ENCODE measurements at regions not wholly inside any gene's neighbourhood (a gene's known extent, or its start where the extent isn't known, plus 50 kb on each side); places are given as distances from the start of the nearest gene placed in this dataset.
"Not testable (repeated sequence)": the region's sequence is repeated elsewhere in the genome, so short reads cannot be mapped to it uniquely, and the experiment has no call there.

- no peaks in the 10 kb centered on the region for H3K9me3 Mint-ChIP-seq
- no peak overlapping the region for H3K27ac Mint-ChIP-seq
- no peaks in the 10 kb centered on the region for H3K27me3 Mint-ChIP-seq (ENCODE audit: low read depth)
- H3K36me3 Mint-ChIP-seq (ENCODE audit: low read depth) = no peaks in the 10 kb centered on the region
- no peak for DNase-seq (ENCODE audit: low spot score)
- no peaks in the 10 kb centered on the region for H3K4me1 Mint-ChIP-seq (ENCODE audit: low read depth)
- intact Hi-C loops (cut with micrococcal nuclease) = no loop called here
- no peak overlapping the region for H3K4me3 Mint-ChIP-seq (ENCODE audit: low read depth)
Measured at GRCh38 chr20:53801609-53802370, 208.2 kb upstream of the ZNF217 start.

GRCh38 chr20:53800883-53801604, 207.4 kb upstream of the ZNF217 start:
- H3K4me3 Mint-ChIP-seq (ENCODE audit: low read depth) = no peak overlapping the region
- H3K36me3 Mint-ChIP-seq (ENCODE audit: low read depth) = no peaks in the 10 kb centered on the region
- no peaks in the 10 kb centered on the region for H3K27me3 Mint-ChIP-seq (ENCODE audit: low read depth)
- no peak overlapping the region for H3K27ac Mint-ChIP-seq
- H3K9me3 Mint-ChIP-seq = no peaks in the 10 kb centered on the region
- intact Hi-C loops (cut with micrococcal nuclease) = no loop called here
- DNase-seq (ENCODE audit: low spot score) = no peak
- H3K4me1 Mint-ChIP-seq (ENCODE audit: low read depth) = no peaks in the 10 kb centered on the region

- Mint-ChIP-seq H3K9me3 (no peaks in the 10 kb centered on the region), H3K4me3 (ENCODE audit: low read depth) (no peak overlapping the region)
Measured at GRCh38 chr20:53800418-53800817, 206.8 kb upstream of the ZNF217 start.

GRCh38 chr20:53797085-53797484, 203.4 kb upstream of the ZNF217 start:
- DNase-seq (ENCODE audit: low spot score) = no peak
- no peaks in the 10 kb centered on the region for H3K4me1 Mint-ChIP-seq (ENCODE audit: low read depth)
- no peak overlapping the region for H3K27ac Mint-ChIP-seq
- no peaks in the 10 kb centered on the region for H3K9me3 Mint-ChIP-seq
- intact Hi-C loops (cut with micrococcal nuclease) = no loop called here
- H3K27me3 Mint-ChIP-seq (ENCODE audit: low read depth) = no peaks in the 10 kb centered on the region
- H3K4me3 Mint-ChIP-seq (ENCODE audit: low read depth) = no peak overlapping the region
- no peaks in the 10 kb centered on the region for H3K36me3 Mint-ChIP-seq (ENCODE audit: low read depth)

More at GRCh38 chr20:53800418-53800817, 206.8 kb upstream of the ZNF217 start:
- Mint-ChIP-seq H3K36me3 (ENCODE audit: low read depth) (no peaks in the 10 kb centered on the region), H3K27me3 (ENCODE audit: low read depth) (no peaks in the 10 kb centered on the region), H3K4me1 (ENCODE audit: low read depth) (no peaks in the 10 kb centered on the region), H3K27ac (no peak overlapping the region)
- no peak for DNase-seq (ENCODE audit: low spot score)
- intact Hi-C loops (cut with micrococcal nuclease) = no loop called here

- Mint-ChIP-seq H3K4me3 (ENCODE audit: low read depth) (no peak overlapping the region), H3K27ac (no peak overlapping the region), H3K9me3 (no peaks in the 10 kb centered on the region), H3K36me3 (ENCODE audit: low read depth) (no peaks in the 10 kb centered on the region), H3K4me1 (ENCODE audit: low read depth) (peaks cover 5% of the 10 kb centered on the region), H3K27me3 (ENCODE audit: low read depth) (no peaks in the 10 kb centered on the region)
- DNase-seq (ENCODE audit: low spot score) = no peak
- intact Hi-C loops (cut with micrococcal nuclease) = no loop called here
Measured at GRCh38 chr20:53795170-53795569, 201.5 kb upstream of the ZNF217 start.

- Mint-ChIP-seq H3K27ac (no peak overlapping the region), H3K4me1 (ENCODE audit: low read depth) (peaks cover 9% of the 10 kb centered on the region), H3K36me3 (ENCODE audit: low read depth) (no peaks in the 10 kb centered on the region), H3K4me3 (ENCODE audit: low read depth) (no peak overlapping the region), H3K27me3 (ENCODE audit: low read depth) (no peaks in the 10 kb centered on the region), H3K9me3 (no peaks in the 10 kb centered on the region)
- intact Hi-C loops (cut with micrococcal nuclease) = no loop called here
- no peak for DNase-seq (ENCODE audit: low spot score)
Measured at GRCh38 chr20:53794529-53795115, 201.0 kb upstream of the ZNF217 start.

- H3K4me1 Mint-ChIP-seq (ENCODE audit: low read depth) = peaks cover 12% of the 10 kb centered on the region
- no peak overlapping the region for H3K27ac Mint-ChIP-seq
- no peaks in the 10 kb centered on the region for H3K9me3 Mint-ChIP-seq
- intact Hi-C loops (cut with micrococcal nuclease) = no loop called here
- H3K4me3 Mint-ChIP-seq (ENCODE audit: low read depth) = no peak overlapping the region
- no peaks in the 10 kb centered on the region for H3K36me3 Mint-ChIP-seq (ENCODE audit: low read depth)
- no peaks in the 10 kb centered on the region for H3K27me3 Mint-ChIP-seq (ENCODE audit: low read depth)
- no peak for DNase-seq (ENCODE audit: low spot score)
Measured at GRCh38 chr20:53793783-53794383, 200.2 kb upstream of the ZNF217 start.

GRCh38 chr20:53792946-53793536, 199.4 kb upstream of the ZNF217 start:
- Mint-ChIP-seq H3K36me3 (ENCODE audit: low read depth) (no peaks in the 10 kb centered on the region), H3K4me1 (ENCODE audit: low read depth) (peaks cover 16% of the 10 kb centered on the region), H3K9me3 (no peaks in the 10 kb centered on the region), H3K27ac (no peak overlapping the region), H3K4me3 (ENCODE audit: low read depth) (no peak overlapping the region), H3K27me3 (ENCODE audit: low read depth) (no peaks in the 10 kb centered on the region)
- no peak for DNase-seq (ENCODE audit: low spot score)
- intact Hi-C loops (cut with micrococcal nuclease) = no loop called here

- no peaks in the 10 kb centered on the region for H3K27me3 Mint-ChIP-seq (ENCODE audit: low read depth)
- H3K36me3 Mint-ChIP-seq (ENCODE audit: low read depth) = no peaks in the 10 kb centered on the region
- intact Hi-C loops (cut with micrococcal nuclease) = no loop called here
- H3K9me3 Mint-ChIP-seq = no peaks in the 10 kb centered on the region
- peaks cover 30% of the 10 kb centered on the region for H3K4me1 Mint-ChIP-seq (ENCODE audit: low read depth)
- H3K4me3 Mint-ChIP-seq (ENCODE audit: low read depth) = no peak overlapping the region
- DNase-seq (ENCODE audit: low spot score) = no peak
- peak overlapping the region; percentile 70 for H3K27ac Mint-ChIP-seq
Measured at GRCh38 chr20:53789989-53790675, 196.5 kb upstream of the ZNF217 start.

GRCh38 chr20:53788253-53789022, 194.8 kb upstream of the ZNF217 start:
- no peak for DNase-seq (ENCODE audit: low spot score)
- H3K27ac Mint-ChIP-seq = no peak overlapping the region
- H3K36me3 Mint-ChIP-seq (ENCODE audit: low read depth) = no peaks in the 10 kb centered on the region
- intact Hi-C loops (cut with micrococcal nuclease) = no loop called here
- H3K4me1 Mint-ChIP-seq (ENCODE audit: low read depth) = peaks cover 30% of the 10 kb centered on the region
- H3K4me3 Mint-ChIP-seq (ENCODE audit: low read depth) = no peak overlapping the region
- no peaks in the 10 kb centered on the region for H3K9me3 Mint-ChIP-seq
- H3K27me3 Mint-ChIP-seq (ENCODE audit: low read depth) = no peaks in the 10 kb centered on the region

- intact Hi-C loops (cut with micrococcal nuclease); H3K36me3 Mint-ChIP-seq (ENCODE audit: low read depth); H3K27me3 Mint-ChIP-seq (ENCODE audit: low read depth); H3K9me3 Mint-ChIP-seq; H3K4me3 Mint-ChIP-seq (ENCODE audit: low read depth); DNase-seq (ENCODE audit: low spot score); H3K27ac Mint-ChIP-seq: not testable (repeated sequence)
- H3K4me1 Mint-ChIP-seq (ENCODE audit: low read depth) = peaks cover 30% of the 10 kb centered on the region
Measured at GRCh38 chr20:53787491-53787931, 193.9 kb upstream of the ZNF217 start.
